ENCODE measurements at regions not wholly inside any gene's neighbourhood (a gene's known extent, or its start where the extent isn't known, plus 50 kb on each side); places are given as distances from the start of the nearest gene placed in this dataset.

- no peak for DNase-seq
Observed at GRCh38 chr4:128600410-128600809, 209.1 kb upstream of the JADE1 start.

- no peak for DNase-seq
Observed at GRCh38 chr4:128597500-128597899, 212.0 kb upstream of the JADE1 start.

- DNase-seq: no peak
Observed at GRCh38 chr4:128596853-128597252, 212.6 kb upstream of the JADE1 start.

GRCh38 chr4:128596115-128596514, 213.4 kb upstream of the JADE1 start:
- DNase-seq: no peak

GRCh38 chr4:128591482-128591881, 218.0 kb upstream of the JADE1 start:
- no peak for DNase-seq

- DNase-seq: no peak
Observed at GRCh38 chr4:128590773-128591172, 218.7 kb upstream of the JADE1 start.

GRCh38 chr4:128590034-128590740, 219.3 kb upstream of the JADE1 start:
- no peak for DNase-seq

- DNase-seq: no peak
Observed at GRCh38 chr4:128589384-128589965, 220.0 kb upstream of the JADE1 start.

- DNase-seq: no peak
Observed at GRCh38 chr4:128587382-128587781, 222.1 kb upstream of the JADE1 start.

- DNase-seq: no peak
Observed at GRCh38 chr4:128583753-128584712, 225.5 kb upstream of the JADE1 start.

GRCh38 chr4:128582427-128582870, 227.1 kb upstream of the JADE1 start:
- no peak for DNase-seq

- DNase-seq: no peak
Observed at GRCh38 chr4:128579154-128579853, 230.2 kb upstream of the JADE1 start.

GRCh38 chr4:128574706-128575105, 234.8 kb upstream of the JADE1 start:
- peak; percentile 63 for DNase-seq

GRCh38 chr4:128573781-128574508, 235.6 kb upstream of the JADE1 start:
- peak; percentile 96 for DNase-seq

GRCh38 chr4:128572778-128573241, 236.7 kb upstream of the JADE1 start:
- DNase-seq: no peak

- peak; percentile 92 for DNase-seq
Observed at GRCh38 chr4:128571747-128572146, 237.8 kb upstream of the JADE1 start.

GRCh38 chr4:128570387-128570975, 239.0 kb upstream of the JADE1 start:
- DNase-seq: peak; percentile 60

- DNase-seq: peak; percentile 44
Observed at GRCh38 chr4:128566693-128567092, 242.8 kb upstream of the JADE1 start.

- DNase-seq: peak; percentile 40
Observed at GRCh38 chr4:128565565-128566186, 243.8 kb upstream of the JADE1 start.

- no peak for DNase-seq
Observed at GRCh38 chr4:128565054-128565453, 244.4 kb upstream of the JADE1 start.

- peak; percentile 54 for DNase-seq
Observed at GRCh38 chr4:128564081-128564630, 245.3 kb upstream of the JADE1 start.

Data from fibroblast of upper back skin (primary cell).